Upper lobe of right lung (tissue), 1 donor: ENCODE measurements at regions not wholly inside any gene's neighbourhood (a gene's known extent, or its start where the extent isn't known, plus 50 kb on each side); places are given as distances from the start of the nearest gene placed in this dataset.

Source experiments
- ATAC-seq: fragments of 200-7000 bp; cut with Tn5 transposase; one replicate; pipeline ENCODE4 v1.9.1; 2020; ENCODE audit warnings: mild to moderate bottlenecking, moderate library complexity
- DNase-seq: peaks from one replicate; pipeline ENCODE4 v3.0.0-alpha.2; 2020
- H3K27ac ChIP-seq: fragments of 200-600 bp; one replicate; pipeline ENCODE4 v1.8.0; 2022
- H3K27me3 ChIP-seq: fragments of 200-600 bp; one replicate; pipeline ENCODE4 v1.8.0; 2022; ENCODE audit warnings: mild to moderate bottlenecking
- H3K36me3 ChIP-seq: fragments of 200-600 bp; one replicate; pipeline ENCODE4 v1.8.0; 2022
- H3K4me1 ChIP-seq: fragments of 200-600 bp; one replicate; pipeline ENCODE4 v1.8.0; 2022
- H3K4me3 ChIP-seq: fragments of 200-600 bp; one replicate; pipeline ENCODE4 v1.8.0; 2022; ENCODE audit warnings: mild to moderate bottlenecking
- H3K9me3 ChIP-seq: fragments of 200-600 bp; one replicate; pipeline ENCODE4 v1.8.0; 2022
- intact Hi-C: fragments of 100-400 bp; cut with DNase I; formaldehyde crosslinking; loops from one replicate; pipeline ENCODE4 v1.11.0; 2022
- TF ChIP-seq, protein P1 (sequence below): fragments of 200-600 bp; IDR thresholded peaks from one replicate; pipeline ENCODE4 v1.8.0; 2022; ENCODE audit warnings: antibody characterized with exemption
- donor health status: DM: no; HTN: yes; CAD: no; lungs with severe emphysema.

DNA sequence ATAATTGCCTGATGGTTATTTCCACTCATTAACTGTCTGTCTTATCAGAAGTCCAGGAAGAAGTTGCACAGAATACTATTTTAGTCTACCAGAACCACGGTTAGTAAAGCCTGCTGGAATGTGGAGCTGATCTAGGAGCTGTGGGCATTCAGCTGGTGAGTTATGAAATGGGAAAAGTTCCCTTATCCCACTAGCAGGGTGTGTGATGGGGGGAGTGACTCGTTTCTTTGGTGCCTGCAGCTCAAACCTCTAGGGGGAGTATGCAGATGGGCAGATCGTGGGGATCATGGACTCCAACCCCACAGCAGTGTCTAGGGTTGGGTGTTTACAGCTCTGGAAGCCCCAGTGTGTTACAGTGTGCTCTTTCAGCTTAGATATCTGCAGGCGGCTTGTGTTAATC, 305.7 kb upstream of the BOD1L1 start:
- no peak for DNase-seq
- intact Hi-C loops: no loop called here
- TF ChIP-seq, protein P1, sequence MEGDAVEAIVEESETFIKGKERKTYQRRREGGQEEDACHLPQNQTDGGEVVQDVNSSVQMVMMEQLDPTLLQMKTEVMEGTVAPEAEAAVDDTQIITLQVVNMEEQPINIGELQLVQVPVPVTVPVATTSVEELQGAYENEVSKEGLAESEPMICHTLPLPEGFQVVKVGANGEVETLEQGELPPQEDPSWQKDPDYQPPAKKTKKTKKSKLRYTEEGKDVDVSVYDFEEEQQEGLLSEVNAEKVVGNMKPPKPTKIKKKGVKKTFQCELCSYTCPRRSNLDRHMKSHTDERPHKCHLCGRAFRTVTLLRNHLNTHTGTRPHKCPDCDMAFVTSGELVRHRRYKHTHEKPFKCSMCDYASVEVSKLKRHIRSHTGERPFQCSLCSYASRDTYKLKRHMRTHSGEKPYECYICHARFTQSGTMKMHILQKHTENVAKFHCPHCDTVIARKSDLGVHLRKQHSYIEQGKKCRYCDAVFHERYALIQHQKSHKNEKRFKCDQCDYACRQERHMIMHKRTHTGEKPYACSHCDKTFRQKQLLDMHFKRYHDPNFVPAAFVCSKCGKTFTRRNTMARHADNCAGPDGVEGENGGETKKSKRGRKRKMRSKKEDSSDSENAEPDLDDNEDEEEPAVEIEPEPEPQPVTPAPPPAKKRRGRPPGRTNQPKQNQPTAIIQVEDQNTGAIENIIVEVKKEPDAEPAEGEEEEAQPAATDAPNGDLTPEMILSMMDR: no peak
- no peak for ATAC-seq
- Histone ChIP-seq H3K9me3 (no peaks in the 10 kb centered on the region), H3K27ac (no peak overlapping the region), H3K27me3 (no peaks in the 10 kb centered on the region), H3K36me3 (no peaks in the 10 kb centered on the region), H3K4me3 (no peak overlapping the region), H3K4me1 (no peaks in the 10 kb centered on the region)

GRCh38 chr4:13938299-13938698, 310.8 kb upstream of the BOD1L1 start:
- intact Hi-C loops: no loop called here
- Histone ChIP-seq H3K4me3 (no peak overlapping the region), H3K4me1 (no peaks in the 10 kb centered on the region), H3K27ac (no peak overlapping the region), H3K36me3 (no peaks in the 10 kb centered on the region), H3K9me3 (no peaks in the 10 kb centered on the region), H3K27me3 (no peaks in the 10 kb centered on the region)
- ATAC-seq (no peak), DNase-seq (no peak)
- TF ChIP-seq, protein P1: no peak

DNA sequence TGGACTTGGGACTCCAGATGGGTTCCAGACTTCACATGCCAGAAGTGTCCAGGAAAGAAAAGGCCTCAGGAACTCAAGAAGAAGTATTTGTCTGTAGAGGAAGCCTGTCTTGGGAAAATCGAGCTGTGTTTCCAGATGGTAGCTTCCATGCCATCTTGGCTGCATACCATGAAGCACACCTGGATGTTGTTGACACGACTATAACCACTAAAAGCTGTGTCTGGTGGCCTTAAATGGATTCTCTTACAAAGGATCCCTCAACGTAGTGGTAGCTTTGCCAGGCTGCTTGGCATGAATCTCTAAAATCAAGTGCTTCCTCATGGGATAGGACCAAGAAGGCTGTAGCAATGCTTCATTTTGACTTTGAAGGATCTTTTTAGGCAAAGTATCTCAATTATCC, 313.4 kb upstream of the BOD1L1 start:
- Histone ChIP-seq H3K9me3 (no peaks in the 10 kb centered on the region), H3K27ac (no peak overlapping the region), H3K4me3 (no peak overlapping the region), H3K4me1 (no peaks in the 10 kb centered on the region), H3K36me3 (no peaks in the 10 kb centered on the region), H3K27me3 (no peaks in the 10 kb centered on the region)
- no peak for DNase-seq
- intact Hi-C loops: no loop called here
- no peak for ATAC-seq
- TF ChIP-seq, protein P1: no peak

DNA sequence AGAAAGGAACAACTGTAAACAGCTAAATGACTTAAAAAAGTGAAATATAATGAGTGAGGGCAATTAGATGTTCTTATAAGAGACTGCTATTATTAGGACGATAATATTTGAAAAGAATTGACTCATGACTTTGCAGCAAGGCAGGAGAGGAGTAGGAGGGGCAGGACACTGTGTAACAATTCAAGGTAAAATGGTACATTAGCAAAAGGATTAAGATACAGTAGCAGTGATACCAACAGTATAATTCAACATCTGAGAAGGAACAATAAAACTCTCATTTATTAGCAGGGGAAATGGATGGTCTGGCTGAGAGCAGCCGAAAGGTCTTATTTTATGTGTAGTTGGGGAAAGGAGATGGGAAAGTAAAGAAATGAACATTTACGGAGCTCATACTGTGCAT, 315.5 kb upstream of the BOD1L1 start:
- Histone ChIP-seq H3K27me3 (no peaks in the 10 kb centered on the region), H3K4me3 (no peak overlapping the region), H3K9me3 (no peaks in the 10 kb centered on the region), H3K36me3 (no peaks in the 10 kb centered on the region), H3K27ac (no peak overlapping the region), H3K4me1 (no peaks in the 10 kb centered on the region)
- no peak for DNase-seq
- TF ChIP-seq, protein P1: no peak
- no peak for ATAC-seq
- intact Hi-C loops: no loop called here

DNA sequence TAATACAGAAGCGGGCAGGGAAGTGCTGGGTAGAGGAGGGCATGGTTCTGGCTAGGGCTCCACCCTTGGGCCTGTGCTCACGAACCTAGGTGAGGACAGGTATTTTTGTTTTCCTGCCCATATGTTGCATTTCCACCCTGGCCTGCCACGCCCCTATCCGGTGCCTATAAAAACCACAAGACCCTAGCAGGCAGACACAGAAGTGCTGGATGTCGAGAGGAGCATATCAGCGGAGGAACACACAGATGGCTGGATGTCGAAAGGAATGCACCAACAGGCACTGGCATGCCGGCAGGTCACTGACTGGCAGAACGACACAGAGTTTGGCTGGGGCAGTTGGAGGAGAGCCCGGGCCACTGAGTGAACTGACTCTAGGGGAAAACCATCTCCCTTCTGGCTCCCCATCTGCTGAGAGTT, 316.6 kb upstream of the BOD1L1 start:
- no peak for DNase-seq
- Histone ChIP-seq H3K27me3 (no peaks in the 10 kb centered on the region), H3K27ac (no peak overlapping the region), H3K4me3 (no peak overlapping the region), H3K4me1 (no peaks in the 10 kb centered on the region), H3K9me3 (no peaks in the 10 kb centered on the region), H3K36me3 (no peaks in the 10 kb centered on the region)
- intact Hi-C loops: no loop called here
- TF ChIP-seq, protein P1: no peak
- no peak for ATAC-seq

GRCh38 chr4:13947921-13948320, 320.4 kb upstream of the BOD1L1 start:
- no peak overlapping the region for H3K27ac ChIP-seq
- TF ChIP-seq, protein P1: no peak

More at GRCh38 chr4:13947921-13948320, 320.4 kb upstream of the BOD1L1 start:
- H3K27me3 ChIP-seq: no peaks in the 10 kb centered on the region
- no peaks in the 10 kb centered on the region for H3K36me3 ChIP-seq
- intact Hi-C loops: no loop called here
- no peak overlapping the region for H3K4me3 ChIP-seq
- no peaks in the 10 kb centered on the region for H3K4me1 ChIP-seq
- no peak for DNase-seq
- no peak for ATAC-seq
- no peaks in the 10 kb centered on the region for H3K9me3 ChIP-seq
